ENCODE measurements at regions not wholly inside any gene's neighbourhood (a gene's known extent, or its start where the extent isn't known, plus 50 kb on each side); places are given as distances from the start of the nearest gene placed in this dataset.

DNA sequence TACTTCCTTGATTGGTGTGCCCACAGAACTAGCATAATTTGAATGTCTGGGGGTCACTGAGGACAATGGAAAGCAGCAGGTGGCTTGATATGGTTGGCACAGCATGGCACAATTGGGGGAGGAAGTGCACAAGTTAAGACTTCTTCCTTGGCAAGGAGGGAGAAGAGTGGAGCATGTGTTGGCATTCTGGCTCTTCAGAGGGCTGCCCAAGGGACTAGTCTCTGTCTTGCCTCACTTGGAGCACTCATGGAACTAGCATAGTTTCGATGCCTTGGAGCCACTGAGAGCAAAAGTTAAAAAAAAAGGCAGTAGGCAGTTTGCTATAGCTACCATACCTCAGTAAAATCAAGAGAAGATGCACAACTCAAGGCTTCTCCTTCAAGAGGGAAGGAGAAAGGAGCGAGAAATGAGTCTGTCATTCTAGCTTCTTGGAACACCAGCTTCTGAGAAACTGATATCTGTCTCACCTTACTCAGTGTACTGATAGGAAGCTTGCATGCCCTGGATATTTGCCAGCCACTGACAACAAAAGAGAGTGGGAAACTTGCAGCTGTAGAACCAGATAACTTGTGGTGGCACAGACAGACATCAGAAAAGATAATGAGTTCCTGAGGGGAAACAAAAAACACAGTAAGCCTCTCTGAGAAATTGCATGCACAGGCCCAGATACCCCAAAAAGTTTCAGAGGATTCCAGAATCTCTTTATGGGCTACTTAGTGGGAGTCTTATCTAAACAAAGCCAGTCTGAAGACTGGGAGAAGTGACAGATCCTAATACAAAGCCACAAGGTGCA, 207.5 kb upstream of the SAMSN1 start:
- TF ChIP-seq, protein P1, sequence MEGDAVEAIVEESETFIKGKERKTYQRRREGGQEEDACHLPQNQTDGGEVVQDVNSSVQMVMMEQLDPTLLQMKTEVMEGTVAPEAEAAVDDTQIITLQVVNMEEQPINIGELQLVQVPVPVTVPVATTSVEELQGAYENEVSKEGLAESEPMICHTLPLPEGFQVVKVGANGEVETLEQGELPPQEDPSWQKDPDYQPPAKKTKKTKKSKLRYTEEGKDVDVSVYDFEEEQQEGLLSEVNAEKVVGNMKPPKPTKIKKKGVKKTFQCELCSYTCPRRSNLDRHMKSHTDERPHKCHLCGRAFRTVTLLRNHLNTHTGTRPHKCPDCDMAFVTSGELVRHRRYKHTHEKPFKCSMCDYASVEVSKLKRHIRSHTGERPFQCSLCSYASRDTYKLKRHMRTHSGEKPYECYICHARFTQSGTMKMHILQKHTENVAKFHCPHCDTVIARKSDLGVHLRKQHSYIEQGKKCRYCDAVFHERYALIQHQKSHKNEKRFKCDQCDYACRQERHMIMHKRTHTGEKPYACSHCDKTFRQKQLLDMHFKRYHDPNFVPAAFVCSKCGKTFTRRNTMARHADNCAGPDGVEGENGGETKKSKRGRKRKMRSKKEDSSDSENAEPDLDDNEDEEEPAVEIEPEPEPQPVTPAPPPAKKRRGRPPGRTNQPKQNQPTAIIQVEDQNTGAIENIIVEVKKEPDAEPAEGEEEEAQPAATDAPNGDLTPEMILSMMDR (IDR thresholded peaks at IDR 0.05; ENCODE audit: low read depth, low read length, missing control alignments), result no peak
- no peak for DNase-seq (ENCODE audit: low read depth)
- H3K4me3 ChIP-seq (ENCODE audit: low read depth, low read length), result no peak overlapping the region

DNA sequence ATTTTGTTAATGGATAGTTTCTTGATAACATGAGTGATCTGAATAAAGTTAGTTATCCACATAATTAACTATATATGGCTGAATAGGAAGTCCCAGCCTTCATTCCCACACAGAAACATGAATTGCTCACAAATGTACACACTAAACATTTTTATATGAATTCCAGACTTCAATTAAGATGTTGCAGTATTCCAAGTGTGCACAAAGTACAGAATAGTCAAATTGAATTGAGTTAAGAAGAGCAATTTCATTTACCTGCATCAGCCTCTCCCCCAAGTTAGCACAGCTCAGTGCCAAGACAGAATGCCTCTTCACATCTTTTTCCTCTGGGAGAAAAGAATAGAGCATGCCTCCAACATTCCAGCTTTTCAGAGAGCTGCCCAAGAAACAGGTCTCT, 207.0 kb upstream of the SAMSN1 start:
- TF ChIP-seq, protein P1 (IDR thresholded peaks at IDR 0.05; ENCODE audit: low read depth, low read length, missing control alignments), result no peak
- DNase-seq (ENCODE audit: low read depth), result no peak
- no peak overlapping the region for H3K4me3 ChIP-seq (ENCODE audit: low read depth, low read length)

- no peak for DNase-seq (ENCODE audit: low read depth)
- TF ChIP-seq, protein P1 (IDR thresholded peaks at IDR 0.05; ENCODE audit: low read depth, low read length, missing control alignments), result no peak
- no peak overlapping the region for H3K4me3 ChIP-seq (ENCODE audit: low read depth, low read length)
Observed at GRCh38 chr21:14752345-14752909, 206.3 kb upstream of the SAMSN1 start.

DNA sequence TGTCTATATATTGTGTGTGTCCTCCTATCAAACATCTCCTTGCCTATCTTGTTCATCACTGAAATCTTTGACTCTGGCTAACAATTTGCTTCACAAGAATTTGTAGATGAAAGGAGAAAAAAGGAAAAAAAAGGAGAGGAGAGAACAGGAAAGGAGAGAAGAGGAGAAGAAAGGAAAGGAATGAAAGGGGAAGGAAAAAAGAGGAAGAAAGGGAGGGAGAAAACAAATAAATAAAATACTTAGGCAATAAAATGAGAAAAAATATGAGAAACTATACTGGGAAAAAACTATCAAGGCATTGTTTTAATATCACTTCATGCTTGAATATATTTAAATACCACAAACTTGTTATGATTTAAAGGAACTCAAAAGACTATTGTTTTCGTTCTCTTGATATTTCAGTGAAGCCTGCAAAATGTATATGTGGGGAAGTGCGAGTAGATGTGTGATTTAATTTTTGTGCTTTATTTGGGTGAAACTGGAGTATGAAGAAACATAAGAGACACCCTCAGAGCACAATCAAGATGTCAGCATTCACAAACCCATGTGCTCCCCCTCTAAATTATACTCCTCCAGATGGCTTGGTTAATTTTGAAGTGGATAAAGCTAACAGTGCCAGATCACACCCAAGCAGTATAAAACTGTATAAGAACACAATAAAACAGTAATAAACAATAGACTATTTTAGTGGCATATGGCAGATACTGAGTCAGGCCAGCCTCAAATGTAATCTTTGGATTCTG, 205.7 kb upstream of the SAMSN1 start:
- TF ChIP-seq, protein P1 (IDR thresholded peaks at IDR 0.05; ENCODE audit: low read depth, low read length, missing control alignments), result no peak
- no peak for DNase-seq (ENCODE audit: low read depth)
- no peak overlapping the region for H3K4me3 ChIP-seq (ENCODE audit: low read depth, low read length)

- DNase-seq (ENCODE audit: low read depth), result no peak
- H3K4me3 ChIP-seq (ENCODE audit: low read depth, low read length), result no peak overlapping the region
- TF ChIP-seq, protein P1 (IDR thresholded peaks at IDR 0.05; ENCODE audit: low read depth, low read length, missing control alignments), result no peak
Observed at GRCh38 chr21:14751011-14751410, 204.9 kb upstream of the SAMSN1 start.

GRCh38 chr21:14750041-14750440, 203.9 kb upstream of the SAMSN1 start:
- DNase-seq (ENCODE audit: low read depth), result no peak
- TF ChIP-seq, protein P1 (IDR thresholded peaks at IDR 0.05; ENCODE audit: low read depth, low read length, missing control alignments), result no peak
- no peak overlapping the region for H3K4me3 ChIP-seq (ENCODE audit: low read depth, low read length)
